OCI-LY1 (cell line): ENCODE measurements at regions not wholly inside any gene's neighbourhood (a gene's known extent, or its start where the extent isn't known, plus 50 kb on each side); places are given as distances from the start of the nearest gene placed in this dataset.

Experiments
- H2AFZ ChIP-seq: fragments of 200-600 bp; sonication (generic), shearing (Covaris generic); 2 replicates; pipeline ENCODE4 v1.6.0; 2014; ENCODE audit warnings: antibody characterized with exemption, mild to moderate bottlenecking, low read length
- H3F3A ChIP-seq: fragments of 200-600 bp; sonication (generic), shearing (Covaris generic); 2 replicates; pipeline ENCODE4 v1.6.0; 2014; ENCODE audit warnings: mild to moderate bottlenecking, antibody characterized with exemption, low read length, moderate library complexity; ENCODE audit not compliant: insufficient read depth
- H3K27ac ChIP-seq: fragments of 200-600 bp; sonication (generic); 2 replicates; pipeline ENCODE4 v1.5.1; 2014; ENCODE audit warnings: low read length, mixed run types, mild to moderate bottlenecking, low read depth; ENCODE audit not compliant: poor library complexity, severe bottlenecking
- H3K27me3 ChIP-seq: fragments of 200-600 bp; sonication (generic); 2 replicates; pipeline ENCODE4 v1.6.0; 2014; ENCODE audit warnings: antibody characterized with exemption, mild to moderate bottlenecking, low read length, moderate library complexity; ENCODE audit not compliant: insufficient read depth
- H3K36me3 ChIP-seq: fragments of 200-600 bp; sonication (generic); 2 replicates; pipeline ENCODE4 v1.6.1; 2014; ENCODE audit warnings: mild to moderate bottlenecking, antibody characterized with exemption, low read length, moderate library complexity, mixed read lengths; ENCODE audit not compliant: insufficient read depth
- H3K4me1 ChIP-seq: fragments of 200-600 bp; sonication (generic); 2 replicates; pipeline ENCODE4 v1.5.1; 2014; ENCODE audit warnings: mild to moderate bottlenecking, low read length, moderate library complexity; ENCODE audit not compliant: insufficient read depth, severe bottlenecking
- H3K4me2 ChIP-seq: fragments of 200-600 bp; sonication (generic), shearing (Covaris generic); 2 replicates; pipeline ENCODE4 v1.6.1; 2014; ENCODE audit warnings: low read length
- H3K4me3 ChIP-seq: fragments of 200-600 bp; sonication (generic); 2 replicates; pipeline ENCODE4 v1.5.1; 2014; ENCODE audit warnings: low read length, low read depth, mild to moderate bottlenecking, mixed read lengths; ENCODE audit not compliant: poor library complexity, severe bottlenecking
- H3K79me2 ChIP-seq: fragments of 200-600 bp; shearing (Covaris generic); 2 replicates; pipeline ENCODE4 v1.6.1; 2016; ENCODE audit warnings: mixed run types, low read length, mixed read lengths; ENCODE audit not compliant: insufficient read depth
- H3K9ac ChIP-seq: fragments of 200-600 bp; sonication (generic), shearing (Covaris generic); 2 replicates; pipeline ENCODE4 v1.6.1; 2014; ENCODE audit warnings: mild to moderate bottlenecking, low read length, mixed read lengths
- H3K9me2 ChIP-seq: fragments of 200-600 bp; sonication (generic), shearing (Covaris generic); 2 replicates; pipeline ENCODE4 v1.6.1; 2014; ENCODE audit warnings: low read depth, mild to moderate bottlenecking, low read length, mixed read lengths
- H3K9me3 ChIP-seq: fragments of 200-600 bp; shearing (Covaris generic); 2 replicates; pipeline ENCODE4 v1.6.1; 2014; ENCODE audit warnings: low read length, mixed read lengths
- H4K20me1 ChIP-seq: fragments of 200-600 bp; sonication (generic), shearing (Covaris generic); 2 replicates; pipeline ENCODE4 v1.6.0; 2016; ENCODE audit warnings: mild to moderate bottlenecking, low read length; ENCODE audit not compliant: insufficient read depth
- EZH2 ChIP-seq: fragments of 200-600 bp; sonication (generic), shearing (Covaris generic); IDR thresholded peaks from 2 replicates; pipeline ENCODE4 v1.8.0; 2017; ENCODE audit warnings: borderline replicate concordance, mixed run types, mild to moderate bottlenecking, antibody characterized with exemption, low read length, moderate library complexity, mixed read lengths
- TF ChIP-seq, protein P1 (sequence below): fragments of 200-600 bp; sonication (generic), shearing (Covaris generic); IDR thresholded peaks from 2 replicates; pipeline ENCODE4 v1.5.1; 2017; ENCODE audit warnings: mild to moderate bottlenecking, antibody characterized with exemption, low read length, moderate library complexity, mixed read lengths

DNA sequence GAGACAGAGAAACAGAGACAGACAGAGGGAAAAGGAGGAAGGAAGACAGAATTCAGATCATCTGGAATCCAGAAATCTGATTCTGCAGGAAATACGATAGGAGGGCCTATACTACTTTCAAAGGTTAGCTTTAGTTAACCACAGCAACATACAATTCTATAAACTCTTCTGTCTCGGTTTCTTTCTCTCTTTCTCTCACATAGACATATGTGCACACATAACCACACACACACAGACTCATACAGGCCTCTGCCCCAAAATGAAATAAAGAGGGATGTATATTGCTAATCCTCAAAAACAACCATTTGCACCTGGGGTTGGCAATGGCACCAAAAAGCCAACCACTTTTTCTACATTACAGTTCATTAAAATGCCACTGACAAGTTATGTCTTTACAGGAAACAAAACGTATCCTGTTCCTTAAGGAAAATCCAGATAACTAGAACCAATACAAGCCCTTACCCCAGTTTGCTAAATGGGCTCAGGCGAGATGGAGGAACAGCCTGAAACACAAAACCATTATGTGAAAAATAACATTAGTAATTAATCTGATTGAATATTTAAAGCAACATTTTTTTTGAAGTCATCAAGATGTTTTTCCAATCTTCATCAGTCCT is 372.3 kb upstream of the CCNH start:
- Histone ChIP-seq H3K79me2 (no peaks in the 10 kb centered on the region), H3K4me2 (no peak overlapping the region), H3K4me1 (no peaks in the 10 kb centered on the region), H3F3A (no peaks in the 10 kb centered on the region), H3K27me3 (no peaks in the 10 kb centered on the region), H3K9me3 (no peaks in the 10 kb centered on the region), H3K36me3 (no peaks in the 10 kb centered on the region), H3K9me2 (no peaks in the 10 kb centered on the region), H3K4me3 (no peak overlapping the region), H2AFZ (no peak overlapping the region), H3K27ac (no peak overlapping the region), H4K20me1 (no peaks in the 10 kb centered on the region), H3K9ac (no peak overlapping the region)
- TF ChIP-seq, protein P1, sequence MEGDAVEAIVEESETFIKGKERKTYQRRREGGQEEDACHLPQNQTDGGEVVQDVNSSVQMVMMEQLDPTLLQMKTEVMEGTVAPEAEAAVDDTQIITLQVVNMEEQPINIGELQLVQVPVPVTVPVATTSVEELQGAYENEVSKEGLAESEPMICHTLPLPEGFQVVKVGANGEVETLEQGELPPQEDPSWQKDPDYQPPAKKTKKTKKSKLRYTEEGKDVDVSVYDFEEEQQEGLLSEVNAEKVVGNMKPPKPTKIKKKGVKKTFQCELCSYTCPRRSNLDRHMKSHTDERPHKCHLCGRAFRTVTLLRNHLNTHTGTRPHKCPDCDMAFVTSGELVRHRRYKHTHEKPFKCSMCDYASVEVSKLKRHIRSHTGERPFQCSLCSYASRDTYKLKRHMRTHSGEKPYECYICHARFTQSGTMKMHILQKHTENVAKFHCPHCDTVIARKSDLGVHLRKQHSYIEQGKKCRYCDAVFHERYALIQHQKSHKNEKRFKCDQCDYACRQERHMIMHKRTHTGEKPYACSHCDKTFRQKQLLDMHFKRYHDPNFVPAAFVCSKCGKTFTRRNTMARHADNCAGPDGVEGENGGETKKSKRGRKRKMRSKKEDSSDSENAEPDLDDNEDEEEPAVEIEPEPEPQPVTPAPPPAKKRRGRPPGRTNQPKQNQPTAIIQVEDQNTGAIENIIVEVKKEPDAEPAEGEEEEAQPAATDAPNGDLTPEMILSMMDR, result no peak
- TF ChIP-seq EZH2, result no peak

DNA sequence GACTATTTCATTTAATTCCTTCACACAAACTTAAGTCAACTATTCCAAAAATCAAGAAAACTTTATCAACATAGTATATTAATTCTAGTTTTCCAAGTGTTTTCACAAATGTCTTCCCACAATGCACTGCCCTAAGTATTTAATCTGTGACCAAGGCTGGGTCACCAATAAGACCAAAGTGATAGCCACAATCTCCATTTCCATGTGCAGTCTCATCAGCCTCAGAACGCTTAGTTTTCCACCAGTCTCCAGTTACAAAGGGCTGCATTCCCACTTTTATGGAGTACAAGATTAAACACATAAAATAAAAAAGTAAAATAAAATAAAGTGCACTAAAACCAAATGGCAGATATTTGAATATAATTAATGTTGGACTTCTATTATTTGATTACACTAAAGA is 371.6 kb upstream of the CCNH start:
- no peaks in the 10 kb centered on the region for H3K27me3 ChIP-seq
- H3K36me3 ChIP-seq, result no peaks in the 10 kb centered on the region
- H4K20me1 ChIP-seq, result no peaks in the 10 kb centered on the region
- H2AFZ ChIP-seq, result no peak overlapping the region
- H3K4me3 ChIP-seq, result no peak overlapping the region
- no peaks in the 10 kb centered on the region for H3F3A ChIP-seq
- no peaks in the 10 kb centered on the region for H3K9me2 ChIP-seq
- H3K9me3 ChIP-seq, result no peaks in the 10 kb centered on the region
- no peak for TF ChIP-seq EZH2
- TF ChIP-seq, protein P1, result no peak
- no peak overlapping the region for H3K27ac ChIP-seq
- H3K9ac ChIP-seq, result no peak overlapping the region
- no peaks in the 10 kb centered on the region for H3K79me2 ChIP-seq
- H3K4me1 ChIP-seq, result no peaks in the 10 kb centered on the region
- no peak overlapping the region for H3K4me2 ChIP-seq

DNA sequence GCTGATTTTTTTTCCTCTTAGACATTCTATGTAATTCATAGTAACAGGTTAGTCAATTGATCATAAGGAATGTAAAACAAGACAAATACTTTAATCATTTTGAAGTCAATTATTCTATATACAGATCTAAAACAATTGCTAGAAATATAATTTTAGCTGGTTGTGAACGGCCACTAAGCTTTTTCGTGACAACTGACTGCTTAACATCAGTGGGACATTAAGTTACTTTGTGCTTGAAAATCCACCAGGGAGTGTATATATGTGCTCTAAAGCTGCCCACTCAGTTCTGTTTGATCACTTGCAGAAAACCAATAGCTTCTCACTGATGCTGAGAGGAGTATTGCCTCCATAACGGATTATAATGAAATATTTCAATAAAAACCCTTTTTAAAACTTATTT is 370.2 kb upstream of the CCNH start:
- no peaks in the 10 kb centered on the region for H3K9me2 ChIP-seq
- no peak overlapping the region for H3K4me3 ChIP-seq
- H3F3A ChIP-seq, result no peaks in the 10 kb centered on the region
- no peaks in the 10 kb centered on the region for H3K9me3 ChIP-seq
- no peaks in the 10 kb centered on the region for H3K4me1 ChIP-seq
- no peak overlapping the region for H3K4me2 ChIP-seq
- TF ChIP-seq EZH2, result no peak
- TF ChIP-seq, protein P1, result no peak
- H4K20me1 ChIP-seq, result no peaks in the 10 kb centered on the region
- no peak overlapping the region for H3K27ac ChIP-seq
- no peak overlapping the region for H3K9ac ChIP-seq
- no peak overlapping the region for H2AFZ ChIP-seq
- H3K36me3 ChIP-seq, result no peaks in the 10 kb centered on the region
- H3K27me3 ChIP-seq, result no peaks in the 10 kb centered on the region
- no peaks in the 10 kb centered on the region for H3K79me2 ChIP-seq
